ENCODE measurements at regions not wholly inside any gene's neighbourhood (a gene's known extent, or its start where the extent isn't known, plus 50 kb on each side); places are given as distances from the start of the nearest gene placed in this dataset.

DNA sequence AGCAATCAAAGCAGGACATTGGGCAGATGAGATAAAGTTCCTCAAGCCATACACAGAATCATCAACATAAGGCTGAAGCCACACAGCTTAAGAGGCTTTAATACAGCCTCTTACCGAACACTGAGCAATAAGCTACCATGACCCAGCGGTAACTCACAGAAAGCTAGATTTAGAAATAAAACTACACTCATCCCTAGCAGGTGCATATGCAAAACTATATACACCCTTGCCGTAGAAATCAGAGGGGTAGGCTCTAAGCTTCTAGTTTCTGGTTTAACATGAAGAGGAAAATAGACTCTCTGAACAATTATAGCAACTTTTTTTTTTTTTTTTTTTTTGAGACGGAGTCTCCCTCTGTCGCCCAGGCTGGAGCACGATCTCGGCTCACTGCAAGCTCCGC is 428.8 kb upstream of the FIGN start:
- H3K4me3 ChIP-seq (ENCODE audit: low read length), result no peak overlapping the region
- H3K79me2 ChIP-seq (ENCODE audit: low read length), result no peaks in the 10 kb centered on the region
- H3K27ac ChIP-seq (ENCODE audit: low read length), result no peak overlapping the region
- TF ChIP-seq EZH2phosphoT487 (IDR thresholded peaks at IDR 0.05; ENCODE audit: low read depth), result no peak
- TF ChIP-seq, protein P1, sequence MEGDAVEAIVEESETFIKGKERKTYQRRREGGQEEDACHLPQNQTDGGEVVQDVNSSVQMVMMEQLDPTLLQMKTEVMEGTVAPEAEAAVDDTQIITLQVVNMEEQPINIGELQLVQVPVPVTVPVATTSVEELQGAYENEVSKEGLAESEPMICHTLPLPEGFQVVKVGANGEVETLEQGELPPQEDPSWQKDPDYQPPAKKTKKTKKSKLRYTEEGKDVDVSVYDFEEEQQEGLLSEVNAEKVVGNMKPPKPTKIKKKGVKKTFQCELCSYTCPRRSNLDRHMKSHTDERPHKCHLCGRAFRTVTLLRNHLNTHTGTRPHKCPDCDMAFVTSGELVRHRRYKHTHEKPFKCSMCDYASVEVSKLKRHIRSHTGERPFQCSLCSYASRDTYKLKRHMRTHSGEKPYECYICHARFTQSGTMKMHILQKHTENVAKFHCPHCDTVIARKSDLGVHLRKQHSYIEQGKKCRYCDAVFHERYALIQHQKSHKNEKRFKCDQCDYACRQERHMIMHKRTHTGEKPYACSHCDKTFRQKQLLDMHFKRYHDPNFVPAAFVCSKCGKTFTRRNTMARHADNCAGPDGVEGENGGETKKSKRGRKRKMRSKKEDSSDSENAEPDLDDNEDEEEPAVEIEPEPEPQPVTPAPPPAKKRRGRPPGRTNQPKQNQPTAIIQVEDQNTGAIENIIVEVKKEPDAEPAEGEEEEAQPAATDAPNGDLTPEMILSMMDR (IDR thresholded peaks at IDR 0.05; ENCODE audit: low read depth, low read length), result no peak
- H3K36me3 ChIP-seq (replicated peaks; ENCODE audit: low read depth, low read length), result no peaks in the 10 kb centered on the region
- no peak overlapping the region for H3K9ac ChIP-seq (ENCODE audit: low read length)
- H2AFZ ChIP-seq (ENCODE audit: low read depth, low read length), result no peak overlapping the region
- H3K4me1 ChIP-seq (ENCODE audit: low read length), result no peaks in the 10 kb centered on the region
- H3K27me3 ChIP-seq (ENCODE audit: low read depth, low read length), result no peaks in the 10 kb centered on the region
- no peak overlapping the region for H3K4me2 ChIP-seq (ENCODE audit: low read length)
- H4K20me1 ChIP-seq (ENCODE audit: insufficient read depth, low read length), result no peaks in the 10 kb centered on the region
- H3K9me3 ChIP-seq (ENCODE audit: insufficient read depth, low read length), result no peaks in the 10 kb centered on the region

DNA sequence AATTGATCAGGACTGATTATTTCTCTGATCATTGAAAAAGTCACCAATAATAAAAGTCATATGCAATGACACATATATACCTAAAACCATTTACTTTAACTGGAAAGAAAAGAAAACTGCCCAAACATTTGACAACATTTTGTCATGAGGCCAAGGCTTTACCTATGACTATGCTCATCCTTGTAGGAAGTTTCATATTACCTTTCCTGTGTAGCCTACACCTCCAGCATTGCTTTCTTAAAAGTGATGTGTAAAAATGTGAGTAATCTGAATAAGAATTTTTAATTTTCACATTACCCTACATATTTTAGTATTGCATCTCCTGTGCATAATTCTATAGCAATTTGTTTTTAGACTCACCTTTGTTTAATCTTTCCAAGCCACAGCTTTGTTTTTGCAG is 419.8 kb upstream of the FIGN start:
- no peaks in the 10 kb centered on the region for H3K27me3 ChIP-seq (ENCODE audit: low read depth, low read length)
- no peaks in the 10 kb centered on the region for H3K36me3 ChIP-seq (replicated peaks; ENCODE audit: low read depth, low read length)
- no peak overlapping the region for H3K4me2 ChIP-seq (ENCODE audit: low read length)
- H3K4me1 ChIP-seq (ENCODE audit: low read length), result no peaks in the 10 kb centered on the region
- no peak for TF ChIP-seq EZH2phosphoT487 (IDR thresholded peaks at IDR 0.05; ENCODE audit: low read depth)
- TF ChIP-seq, protein P1 (IDR thresholded peaks at IDR 0.05; ENCODE audit: low read depth, low read length), result no peak
- no peak overlapping the region for H3K4me3 ChIP-seq (ENCODE audit: low read length)
- no peak overlapping the region for H3K27ac ChIP-seq (ENCODE audit: low read length)
- no peak overlapping the region for H3K9ac ChIP-seq (ENCODE audit: low read length)
- H3K9me3 ChIP-seq (ENCODE audit: insufficient read depth, low read length), result no peaks in the 10 kb centered on the region
- H3K79me2 ChIP-seq (ENCODE audit: low read length), result no peaks in the 10 kb centered on the region
- H2AFZ ChIP-seq (ENCODE audit: low read depth, low read length), result no peak overlapping the region
- H4K20me1 ChIP-seq (ENCODE audit: insufficient read depth, low read length), result no peaks in the 10 kb centered on the region

DNA sequence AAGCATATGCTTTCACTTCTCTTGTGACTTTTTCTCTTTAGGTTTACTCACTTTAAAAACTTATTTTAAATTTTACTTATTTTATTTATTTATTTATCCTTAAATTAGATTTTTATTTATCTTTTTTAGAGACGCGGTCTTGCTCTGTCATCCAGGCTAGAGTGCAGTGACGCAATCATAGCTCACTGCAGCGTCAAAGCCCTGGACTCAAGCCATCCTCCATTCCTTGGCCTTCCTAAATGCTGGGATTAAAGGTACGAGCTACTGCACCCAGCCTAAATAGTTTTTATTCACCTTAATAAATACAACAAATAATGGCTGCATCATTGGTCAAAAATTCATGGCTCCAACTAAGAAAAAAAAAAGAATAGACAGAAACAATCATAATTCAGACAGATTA is 415.7 kb upstream of the FIGN start:
- H3K36me3 ChIP-seq (replicated peaks; ENCODE audit: low read depth, low read length), result no peaks in the 10 kb centered on the region
- no peaks in the 10 kb centered on the region for H3K79me2 ChIP-seq (ENCODE audit: low read length)
- H3K4me3 ChIP-seq (ENCODE audit: low read length), result no peak overlapping the region
- no peaks in the 10 kb centered on the region for H3K4me1 ChIP-seq (ENCODE audit: low read length)
- H3K27ac ChIP-seq (ENCODE audit: low read length), result no peak overlapping the region
- H2AFZ ChIP-seq (ENCODE audit: low read depth, low read length), result no peak overlapping the region
- H3K27me3 ChIP-seq (ENCODE audit: low read depth, low read length), result no peaks in the 10 kb centered on the region
- H4K20me1 ChIP-seq (ENCODE audit: insufficient read depth, low read length), result no peaks in the 10 kb centered on the region
- no peak overlapping the region for H3K9ac ChIP-seq (ENCODE audit: low read length)
- H3K9me3 ChIP-seq (ENCODE audit: insufficient read depth, low read length), result no peaks in the 10 kb centered on the region
- no peak overlapping the region for H3K4me2 ChIP-seq (ENCODE audit: low read length)
- TF ChIP-seq, protein P1 (IDR thresholded peaks at IDR 0.05; ENCODE audit: low read depth, low read length), result no peak
- no peak for TF ChIP-seq EZH2phosphoT487 (IDR thresholded peaks at IDR 0.05; ENCODE audit: low read depth)

DNA sequence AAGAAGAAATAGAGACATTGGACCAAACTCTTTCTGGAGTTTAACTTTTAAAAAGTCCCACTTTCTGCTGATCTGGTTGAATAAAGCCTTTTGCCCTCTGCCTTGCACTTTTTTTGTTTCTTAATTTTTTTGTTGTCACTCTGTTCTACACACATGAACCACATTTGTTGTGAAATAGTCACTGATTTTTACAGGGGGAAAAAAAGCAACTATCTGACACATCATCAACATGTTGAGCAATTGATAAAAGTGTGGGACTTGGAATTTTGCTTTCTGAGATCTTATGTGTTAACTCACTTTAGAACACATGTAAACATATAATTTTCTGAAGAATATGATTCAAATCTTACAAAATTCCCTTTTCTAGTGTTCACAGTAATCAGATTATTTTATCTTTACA is 414.8 kb upstream of the FIGN start:
- no peak overlapping the region for H3K4me2 ChIP-seq (ENCODE audit: low read length)
- TF ChIP-seq, protein P1 (IDR thresholded peaks at IDR 0.05; ENCODE audit: low read depth, low read length), result no peak
- no peak for TF ChIP-seq EZH2phosphoT487 (IDR thresholded peaks at IDR 0.05; ENCODE audit: low read depth)
- peaks cover 3% of the 10 kb centered on the region for H3K4me1 ChIP-seq (ENCODE audit: low read length)
- no peaks in the 10 kb centered on the region for H3K27me3 ChIP-seq (ENCODE audit: low read depth, low read length)
- no peak overlapping the region for H2AFZ ChIP-seq (ENCODE audit: low read depth, low read length)
- H3K9me3 ChIP-seq (ENCODE audit: insufficient read depth, low read length), result no peaks in the 10 kb centered on the region
- no peaks in the 10 kb centered on the region for H3K36me3 ChIP-seq (replicated peaks; ENCODE audit: low read depth, low read length)
- no peak overlapping the region for H3K9ac ChIP-seq (ENCODE audit: low read length)
- H3K27ac ChIP-seq (ENCODE audit: low read length), result no peak overlapping the region
- H3K4me3 ChIP-seq (ENCODE audit: low read length), result no peak overlapping the region
- no peaks in the 10 kb centered on the region for H3K79me2 ChIP-seq (ENCODE audit: low read length)
- no peaks in the 10 kb centered on the region for H4K20me1 ChIP-seq (ENCODE audit: insufficient read depth, low read length)
